Astrocyte (in vitro differentiated cells and primary cell): ENCODE measurements at regions not wholly inside any gene's neighbourhood (a gene's known extent, or its start where the extent isn't known, plus 50 kb on each side); places are given as distances from the start of the nearest gene placed in this dataset.
A peak's percentile ranks its signal among the peaks of the same experiment; 100 is the strongest.

Experiments used
- DNase-seq: peaks from one replicate; pipeline ENCODE4 v3.0.0-alpha.2; 2010; ENCODE audit warnings: low read depth
- FAIRE-seq: peaks from 2 replicates; lab custom pipeline; 2011; peaks lifted over from hg19 to GRCh38; lab: Jason Lieb, UNC
- H2AFZ ChIP-seq: 2 replicates; pipeline ENCODE4 v1.6.0; 2012; ENCODE audit warnings: low read depth, low read length, inconsistent platforms
- H3K27ac ChIP-seq: 2 replicates; pipeline ENCODE4 v1.5.1; 2011; ENCODE audit warnings: low read depth, low read length, inconsistent platforms
- H3K27me3 ChIP-seq: 2 replicates; pipeline ENCODE4 v1.6.0; 2011; ENCODE audit warnings: low read length, inconsistent platforms; ENCODE audit not compliant: insufficient read depth
- H3K36me3 ChIP-seq: 2 replicates; pipeline ENCODE4 v1.5.1; 2011; ENCODE audit warnings: low read length, inconsistent platforms; ENCODE audit not compliant: insufficient read depth
- H3K4me1 ChIP-seq: 2 replicates; pipeline ENCODE4 v1.5.1; 2011; ENCODE audit warnings: low read length, inconsistent platforms; ENCODE audit not compliant: insufficient read depth
- H3K4me2 ChIP-seq: 2 replicates; pipeline ENCODE4 v1.6.0; 2012; ENCODE audit warnings: low read length, inconsistent platforms
- H3K4me3 ChIP-seq: 2 replicates; pipeline ENCODE4 v1.5.1; 2011; ENCODE audit warnings: low read depth, mild to moderate bottlenecking, low read length, inconsistent platforms; ENCODE audit not compliant: insufficient read depth
- H3K79me2 ChIP-seq: 2 replicates; pipeline ENCODE4 v1.6.0; 2012; ENCODE audit warnings: mild to moderate bottlenecking, low read length, inconsistent platforms; ENCODE audit not compliant: insufficient read depth
- H3K9ac ChIP-seq: 2 replicates; pipeline ENCODE4 v1.6.0; 2012; ENCODE audit warnings: mild to moderate bottlenecking, low read length, inconsistent platforms
- H3K9me3 ChIP-seq: 2 replicates; pipeline ENCODE4 v1.5.1; 2012; ENCODE audit warnings: low read depth, mild to moderate bottlenecking, low read length, inconsistent platforms; ENCODE audit not compliant: insufficient read depth
- H4K20me1 ChIP-seq: 2 replicates; pipeline ENCODE4 v1.6.0; 2012; ENCODE audit warnings: low read length, inconsistent platforms; ENCODE audit not compliant: insufficient read depth
- H3K27ac Mint-ChIP-seq: one replicate; pipeline ENCODE4 v1.8.0; 2021; ENCODE audit warnings: mild to moderate bottlenecking, mixed read lengths; ENCODE audit not compliant: unreplicated experiment
- H3K27me3 Mint-ChIP-seq: one replicate; pipeline ENCODE4 v1.8.0; 2021; ENCODE audit warnings: low read depth, mixed read lengths; ENCODE audit not compliant: unreplicated experiment
- H3K36me3 Mint-ChIP-seq: one replicate; pipeline ENCODE4 v1.8.0; 2021; ENCODE audit warnings: low read depth, mixed read lengths; ENCODE audit not compliant: unreplicated experiment
- H3K4me1 Mint-ChIP-seq: one replicate; pipeline ENCODE4 v1.8.0; 2021; ENCODE audit warnings: low read depth, mixed read lengths; ENCODE audit not compliant: unreplicated experiment
- H3K4me3 Mint-ChIP-seq: one replicate; pipeline ENCODE4 v1.8.0; 2021; ENCODE audit warnings: mild to moderate bottlenecking, moderate library complexity, mixed read lengths; ENCODE audit not compliant: unreplicated experiment
- H3K9me3 Mint-ChIP-seq: one replicate; pipeline ENCODE4 v1.8.0; 2021; ENCODE audit warnings: mild to moderate bottlenecking, mixed read lengths; ENCODE audit not compliant: unreplicated experiment
- CTCF ChIP-seq: IDR thresholded peaks from 2 replicates; pipeline ENCODE4 v1.5.1; 2011; ENCODE audit warnings: low read depth, mild to moderate bottlenecking, inconsistent platforms, low read length, moderate library complexity; ENCODE audit not compliant: insufficient read depth
- EZH2 ChIP-seq: IDR thresholded peaks from 2 replicates; pipeline ENCODE4 v1.6.1; 2012; ENCODE audit warnings: mild to moderate bottlenecking, low read length, inconsistent platforms; ENCODE audit not compliant: insufficient read depth

- no peak overlapping the region for H3K27ac ChIP-seq
- no peak for TF ChIP-seq EZH2
- TF ChIP-seq CTCF: no peak
- peaks cover 3% of the 10 kb centered on the region for H3K27me3 ChIP-seq
- Mint-ChIP-seq H3K4me3 (no peak overlapping the region), H3K36me3 (no peaks in the 10 kb centered on the region), H3K9me3 (no peaks in the 10 kb centered on the region), H3K27me3 (no peaks in the 10 kb centered on the region), H3K4me1 (peaks cover 9% of the 10 kb centered on the region), H3K27ac (peak overlapping the region; percentile 63)
- no peaks in the 10 kb centered on the region for H3K36me3 ChIP-seq
- H3K4me3 ChIP-seq: no peak overlapping the region
- H4K20me1 ChIP-seq: no peaks in the 10 kb centered on the region
- H3K79me2 ChIP-seq: no peaks in the 10 kb centered on the region
- no peaks in the 10 kb centered on the region for H3K9me3 ChIP-seq
- DNase-seq: no peak
- H2AFZ ChIP-seq: no peak overlapping the region
- FAIRE-seq: no peak
- no peak overlapping the region for H3K9ac ChIP-seq
- H3K4me2 ChIP-seq: no peak overlapping the region
- H3K4me1 ChIP-seq: no peaks in the 10 kb centered on the region
These were observed 112.9 kb downstream of the SLC36A4 start for GRCh38 chr11:93084727-93085505.

- FAIRE-seq: peak; percentile 41
- Mint-ChIP-seq H3K27me3 (no peaks in the 10 kb centered on the region), H3K27ac (peak overlapping the region; percentile 81)
These were observed 108.2 kb downstream of the SLC36A4 start for GRCh38 chr11:93089474-93090102.

More at GRCh38 chr11:93089474-93090102, 108.2 kb downstream of the SLC36A4 start:
- Mint-ChIP-seq H3K36me3 (no peaks in the 10 kb centered on the region), H3K9me3 (no peaks in the 10 kb centered on the region), H3K4me1 (peaks cover 9% of the 10 kb centered on the region), H3K4me3 (peak overlapping the region; percentile 29)
- TF ChIP-seq EZH2: no peak
- TF ChIP-seq CTCF: peak; percentile 40
- no peaks in the 10 kb centered on the region for H3K9me3 ChIP-seq
- no peak overlapping the region for H3K4me2 ChIP-seq
- H3K27me3 ChIP-seq: no peaks in the 10 kb centered on the region
- no peaks in the 10 kb centered on the region for H3K79me2 ChIP-seq
- H3K9ac ChIP-seq: no peak overlapping the region
- no peak overlapping the region for H3K27ac ChIP-seq
- H4K20me1 ChIP-seq: no peaks in the 10 kb centered on the region
- peak; percentile 20 for DNase-seq
- no peaks in the 10 kb centered on the region for H3K4me1 ChIP-seq
- H3K36me3 ChIP-seq: no peaks in the 10 kb centered on the region
- no peak overlapping the region for H3K4me3 ChIP-seq
- peak overlapping the region; percentile 6 for H2AFZ ChIP-seq
